ENCODE measurements at regions not wholly inside any gene's neighbourhood (a gene's known extent, or its start where the extent isn't known, plus 50 kb on each side); places are given as distances from the start of the nearest gene placed in this dataset.

DNA sequence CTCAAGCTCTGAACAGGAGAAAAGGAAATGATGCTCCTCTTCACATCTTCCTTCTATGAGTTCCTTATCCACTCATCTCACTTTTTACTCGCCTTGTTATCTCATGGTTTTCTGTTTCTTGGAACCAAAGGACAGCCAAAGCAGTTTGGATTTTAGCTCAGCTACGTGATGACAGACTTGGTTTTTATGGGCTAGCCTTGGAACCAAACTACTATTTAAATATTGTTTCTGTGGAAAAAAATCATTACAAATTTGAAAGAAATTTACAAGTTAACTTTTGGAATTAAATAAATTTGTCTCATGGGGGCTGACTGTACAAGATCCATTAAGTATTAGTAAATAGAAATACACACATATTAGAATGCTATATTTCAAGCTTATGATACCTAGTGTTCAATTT, 727.8 kb upstream of the FANCL start:
- no peak for DNase-seq (ENCODE audit: insufficient read length, low spot score)
- FAIRE-seq, result no peak
- TF ChIP-seq CTCF (IDR thresholded peaks at IDR 0.05; ENCODE audit: insufficient read depth, missing control alignments), result no peak

- TF ChIP-seq CTCF (IDR thresholded peaks at IDR 0.05; ENCODE audit: insufficient read depth, missing control alignments), result no peak
- FAIRE-seq (no peak), DNase-seq (ENCODE audit: insufficient read length, low spot score) (no peak)
Measured at GRCh38 chr2:58967736-58968135, 726.6 kb upstream of the FANCL start.

DNA sequence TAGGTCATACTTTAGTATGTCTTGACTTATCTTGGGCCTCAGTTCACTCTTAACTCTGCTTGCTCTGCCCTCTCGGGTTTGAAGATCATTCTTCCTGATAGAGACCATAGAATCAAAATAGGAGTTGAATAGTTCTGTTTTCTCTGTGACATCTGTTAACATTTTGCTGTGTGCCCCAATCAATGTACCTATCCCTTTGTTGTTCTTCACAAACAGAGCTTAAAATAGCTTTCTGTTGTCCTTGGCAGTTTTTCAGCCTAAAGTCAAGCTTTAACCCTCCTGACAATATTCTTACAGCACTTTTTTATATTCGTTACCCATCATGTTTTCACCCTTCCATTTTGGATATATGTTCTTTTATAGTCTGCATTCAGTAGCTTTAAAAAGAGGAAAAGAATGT, 724.5 kb upstream of the FANCL start:
- no peak for FAIRE-seq

GRCh38 chr2:58959996-58960395, 718.9 kb upstream of the FANCL start:
- no peak for TF ChIP-seq CTCF (IDR thresholded peaks at IDR 0.05; ENCODE audit: insufficient read depth, missing control alignments)
- FAIRE-seq (peak; percentile 25), DNase-seq (ENCODE audit: insufficient read length, low spot score) (no peak)

More for the DNA sequence above, 724.5 kb upstream of the FANCL start:
- no peak for DNase-seq (ENCODE audit: insufficient read length, low spot score)
- no peak for TF ChIP-seq CTCF (IDR thresholded peaks at IDR 0.05; ENCODE audit: insufficient read depth, missing control alignments)

- no peak for TF ChIP-seq CTCF (IDR thresholded peaks at IDR 0.05; ENCODE audit: insufficient read depth, missing control alignments)
- FAIRE-seq, result no peak
- no peak for DNase-seq (ENCODE audit: insufficient read length, low spot score)
Measured at GRCh38 chr2:58957188-58957840, 716.2 kb upstream of the FANCL start.

- FAIRE-seq (no peak), DNase-seq (ENCODE audit: insufficient read length, low spot score) (no peak)
- no peak for TF ChIP-seq CTCF (IDR thresholded peaks at IDR 0.05; ENCODE audit: insufficient read depth, missing control alignments)
Measured at GRCh38 chr2:58954880-58955385, 713.8 kb upstream of the FANCL start.

DNA sequence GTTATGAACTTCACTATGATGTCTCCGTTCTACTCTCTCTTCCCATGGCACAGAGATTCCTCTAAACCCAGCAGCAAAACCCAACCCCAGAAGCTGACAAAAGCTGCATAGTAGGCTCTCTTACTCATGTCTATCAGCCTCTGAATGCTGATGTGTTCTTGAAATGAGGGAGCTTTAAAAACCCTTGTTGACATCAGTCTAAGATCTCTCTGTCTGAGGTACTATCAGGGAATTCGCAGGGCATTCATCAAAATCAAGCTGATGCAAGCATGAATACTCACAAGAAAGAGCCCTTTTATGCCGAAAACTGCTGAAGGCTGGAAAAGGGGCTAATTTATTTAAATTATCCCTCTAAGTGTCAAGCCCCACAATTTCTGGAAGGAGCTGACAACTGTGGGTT, 710.6 kb upstream of the FANCL start:
- no peak for DNase-seq (ENCODE audit: insufficient read length, low spot score)
- FAIRE-seq, result no peak
- TF ChIP-seq CTCF (IDR thresholded peaks at IDR 0.05; ENCODE audit: insufficient read depth, missing control alignments), result no peak
